ENCODE measurements at regions not wholly inside any gene's neighbourhood (a gene's known extent, or its start where the extent isn't known, plus 50 kb on each side); places are given as distances from the start of the nearest gene placed in this dataset.

DNA sequence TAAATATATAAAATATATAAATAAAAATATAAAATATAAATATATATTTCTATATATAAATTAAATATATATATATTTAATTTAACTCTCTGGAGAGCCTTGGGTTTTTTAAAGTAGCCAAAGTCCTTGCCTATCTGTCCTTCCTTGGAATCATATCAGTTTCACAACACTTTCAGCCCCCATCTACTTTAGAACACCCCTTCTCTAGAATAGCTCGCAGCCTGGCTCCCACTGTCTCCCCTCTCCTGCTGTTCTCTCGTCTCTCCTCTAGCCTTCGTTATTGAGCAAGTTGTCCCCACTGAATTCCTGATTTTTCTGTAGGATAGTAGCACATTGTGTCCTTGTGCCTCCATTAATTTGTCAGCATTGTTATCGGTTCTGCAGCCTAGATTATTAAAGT, 677.0 kb downstream of the RNF144A start:
- TF ChIP-seq, protein P1, sequence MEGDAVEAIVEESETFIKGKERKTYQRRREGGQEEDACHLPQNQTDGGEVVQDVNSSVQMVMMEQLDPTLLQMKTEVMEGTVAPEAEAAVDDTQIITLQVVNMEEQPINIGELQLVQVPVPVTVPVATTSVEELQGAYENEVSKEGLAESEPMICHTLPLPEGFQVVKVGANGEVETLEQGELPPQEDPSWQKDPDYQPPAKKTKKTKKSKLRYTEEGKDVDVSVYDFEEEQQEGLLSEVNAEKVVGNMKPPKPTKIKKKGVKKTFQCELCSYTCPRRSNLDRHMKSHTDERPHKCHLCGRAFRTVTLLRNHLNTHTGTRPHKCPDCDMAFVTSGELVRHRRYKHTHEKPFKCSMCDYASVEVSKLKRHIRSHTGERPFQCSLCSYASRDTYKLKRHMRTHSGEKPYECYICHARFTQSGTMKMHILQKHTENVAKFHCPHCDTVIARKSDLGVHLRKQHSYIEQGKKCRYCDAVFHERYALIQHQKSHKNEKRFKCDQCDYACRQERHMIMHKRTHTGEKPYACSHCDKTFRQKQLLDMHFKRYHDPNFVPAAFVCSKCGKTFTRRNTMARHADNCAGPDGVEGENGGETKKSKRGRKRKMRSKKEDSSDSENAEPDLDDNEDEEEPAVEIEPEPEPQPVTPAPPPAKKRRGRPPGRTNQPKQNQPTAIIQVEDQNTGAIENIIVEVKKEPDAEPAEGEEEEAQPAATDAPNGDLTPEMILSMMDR (IDR thresholded peaks at IDR 0.05) = no peak
- TF ChIP-seq POLR2A (IDR thresholded peaks at IDR 0.05) = no peak
- TF ChIP-seq POLR2AphosphoS5 (IDR thresholded peaks at IDR 0.05) = no peak
- TF ChIP-seq EP300 (IDR thresholded peaks at IDR 0.05) = no peak
